NCI-H2107 treated with DMSO at 0.1 percent for 48 hours (cell line): ENCODE measurements at regions not wholly inside any gene's neighbourhood (a gene's known extent, or its start where the extent isn't known, plus 50 kb on each side); places are given as distances from the start of the nearest gene placed in this dataset.
"Not testable (repeated sequence)": the region's sequence is repeated elsewhere in the genome, so short reads cannot be mapped to it uniquely, and the experiment has no call there.

Source experiments
- DNase-seq: peaks from one replicate; lab custom pipeline; 2025; ENCODE audit not compliant: unreplicated experiment; lab: John Stamatoyannopoulos, UW

- DNase-seq: no peak
Measured at GRCh38 chr18:44568986-44569385, 111.7 kb upstream of the SETBP1 start.

GRCh38 chr18:44569391-44570055, 111.2 kb upstream of the SETBP1 start:
- DNase-seq: no peak

- DNase-seq: no peak
Measured at GRCh38 chr18:44579028-44579702, 101.5 kb upstream of the SETBP1 start.

GRCh38 chr18:44579745-44580144, 100.9 kb upstream of the SETBP1 start:
- no peak for DNase-seq

GRCh38 chr18:44580159-44580558, 100.5 kb upstream of the SETBP1 start:
- no peak for DNase-seq

GRCh38 chr18:44580782-44581181, 99.9 kb upstream of the SETBP1 start:
- DNase-seq: not testable (repeated sequence)

- no peak for DNase-seq
Measured at GRCh38 chr18:44582456-44582855, 98.2 kb upstream of the SETBP1 start.

- DNase-seq: no peak
Measured at GRCh38 chr18:44584900-44585299, 95.8 kb upstream of the SETBP1 start.

GRCh38 chr18:44586782-44587524, 93.7 kb upstream of the SETBP1 start:
- DNase-seq: no peak

- DNase-seq: no peak
Measured at GRCh38 chr18:44588508-44588907, 92.2 kb upstream of the SETBP1 start.

GRCh38 chr18:44589693-44590355, 90.9 kb upstream of the SETBP1 start:
- no peak for DNase-seq

- DNase-seq: no peak
Measured at GRCh38 chr18:44590956-44591670, 89.6 kb upstream of the SETBP1 start.

GRCh38 chr18:44592639-44593038, 88.0 kb upstream of the SETBP1 start:
- DNase-seq: no peak

GRCh38 chr18:44594799-44595467, 85.8 kb upstream of the SETBP1 start:
- no peak for DNase-seq

GRCh38 chr18:44597797-44598196, 82.9 kb upstream of the SETBP1 start:
- DNase-seq: no peak

- DNase-seq: no peak
Measured at GRCh38 chr18:44598514-44598913, 82.2 kb upstream of the SETBP1 start.

- no peak for DNase-seq
Measured at GRCh38 chr18:44599412-44599811, 81.3 kb upstream of the SETBP1 start.

GRCh38 chr18:44601447-44601846, 79.2 kb upstream of the SETBP1 start:
- DNase-seq: no peak

- no peak for DNase-seq
Measured at GRCh38 chr18:44602380-44602779, 78.3 kb upstream of the SETBP1 start.

GRCh38 chr18:44602845-44603244, 77.8 kb upstream of the SETBP1 start:
- no peak for DNase-seq
